D721Med (cell line): ENCODE measurements at regions not wholly inside any gene's neighbourhood (a gene's known extent, or its start where the extent isn't known, plus 50 kb on each side); places are given as distances from the start of the nearest gene placed in this dataset.

Experiments used
- DNase-seq: peaks from one replicate; pipeline ENCODE4 v3.0.0; 2011; ENCODE audit warnings: low spot score; ENCODE audit not compliant: insufficient read length
- FAIRE-seq: peaks from 2 replicates; lab custom pipeline; 2011; peaks lifted over from hg19 to GRCh38; lab: Jason Lieb, UNC
- TF ChIP-seq, protein P1 (sequence below): IDR thresholded peaks from 2 replicates; pipeline ENCODE4 v1.5.1; 2012; ENCODE audit warnings: mild to moderate bottlenecking, control low read depth; ENCODE audit not compliant: insufficient read depth; ENCODE audit errors: missing control alignments

GRCh38 chr12:84727961-84728360 lies 184.6 kb downstream of the SLC6A15 start:
- DNase-seq, result no peak
- TF ChIP-seq, protein P1, sequence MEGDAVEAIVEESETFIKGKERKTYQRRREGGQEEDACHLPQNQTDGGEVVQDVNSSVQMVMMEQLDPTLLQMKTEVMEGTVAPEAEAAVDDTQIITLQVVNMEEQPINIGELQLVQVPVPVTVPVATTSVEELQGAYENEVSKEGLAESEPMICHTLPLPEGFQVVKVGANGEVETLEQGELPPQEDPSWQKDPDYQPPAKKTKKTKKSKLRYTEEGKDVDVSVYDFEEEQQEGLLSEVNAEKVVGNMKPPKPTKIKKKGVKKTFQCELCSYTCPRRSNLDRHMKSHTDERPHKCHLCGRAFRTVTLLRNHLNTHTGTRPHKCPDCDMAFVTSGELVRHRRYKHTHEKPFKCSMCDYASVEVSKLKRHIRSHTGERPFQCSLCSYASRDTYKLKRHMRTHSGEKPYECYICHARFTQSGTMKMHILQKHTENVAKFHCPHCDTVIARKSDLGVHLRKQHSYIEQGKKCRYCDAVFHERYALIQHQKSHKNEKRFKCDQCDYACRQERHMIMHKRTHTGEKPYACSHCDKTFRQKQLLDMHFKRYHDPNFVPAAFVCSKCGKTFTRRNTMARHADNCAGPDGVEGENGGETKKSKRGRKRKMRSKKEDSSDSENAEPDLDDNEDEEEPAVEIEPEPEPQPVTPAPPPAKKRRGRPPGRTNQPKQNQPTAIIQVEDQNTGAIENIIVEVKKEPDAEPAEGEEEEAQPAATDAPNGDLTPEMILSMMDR, result no peak
- no peak for FAIRE-seq

DNA sequence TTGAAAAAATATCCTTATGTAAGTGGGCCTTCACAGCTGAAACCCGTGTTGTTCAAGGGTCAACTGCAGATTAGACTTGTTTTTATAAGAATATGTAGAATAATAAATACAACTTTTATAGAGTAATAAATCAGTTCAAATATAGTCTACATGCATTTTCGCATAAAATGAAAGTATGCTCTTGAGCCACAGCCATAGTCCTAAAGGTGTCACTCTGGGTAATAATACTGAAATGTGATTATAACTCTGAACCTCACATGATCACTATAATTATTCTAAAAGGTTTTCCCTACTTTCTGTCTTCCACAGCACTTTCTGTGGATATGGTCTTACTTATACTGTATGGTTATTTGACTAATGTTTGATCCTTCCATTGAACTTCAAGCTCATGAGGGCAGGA lies 185.8 kb downstream of the SLC6A15 start:
- no peak for DNase-seq
- TF ChIP-seq, protein P1, result no peak
- no peak for FAIRE-seq

DNA sequence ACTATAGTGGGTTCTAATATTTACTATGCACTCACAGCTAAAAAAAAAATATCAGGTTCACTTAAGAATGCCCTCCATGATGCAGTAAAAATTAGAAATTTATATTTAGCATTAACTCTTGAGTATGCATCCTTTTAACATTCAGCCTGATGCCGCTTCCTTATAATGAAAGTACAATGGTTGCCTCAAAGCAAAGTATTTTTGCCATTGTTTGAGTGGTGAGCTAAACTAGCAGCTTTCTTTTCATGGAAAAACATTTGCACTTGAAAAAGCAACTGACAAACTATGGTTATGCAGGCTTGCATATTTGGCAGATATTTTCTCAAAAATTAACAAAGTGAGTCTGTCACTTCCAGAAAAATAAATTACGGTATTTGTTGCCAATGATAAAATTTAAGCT lies 188.6 kb downstream of the SLC6A15 start:
- TF ChIP-seq, protein P1, result no peak
- FAIRE-seq (no peak), DNase-seq (no peak)

- DNase-seq (no peak), FAIRE-seq (no peak)
- TF ChIP-seq, protein P1, result no peak
These were observed 192.6 kb downstream of the SLC6A15 start for GRCh38 chr12:84719997-84720396.

DNA sequence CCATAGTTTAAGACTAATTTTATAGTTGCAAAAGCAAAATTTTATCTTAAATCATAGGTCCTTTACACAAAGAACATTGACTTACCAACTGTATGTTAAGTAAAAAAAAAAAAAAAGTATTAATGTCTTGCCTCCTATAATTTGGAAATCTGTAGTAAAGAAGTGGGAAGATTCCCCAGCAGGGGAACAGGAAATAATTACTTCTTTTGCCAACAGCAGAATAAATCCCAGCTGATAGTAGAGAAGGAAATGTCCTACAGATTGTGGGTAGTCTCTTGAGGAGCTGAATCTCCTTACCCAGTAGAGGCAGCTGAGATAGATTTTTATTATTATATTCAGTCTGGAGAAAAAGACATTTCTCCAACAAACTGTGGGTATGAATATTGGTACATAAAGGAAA lies 193.7 kb downstream of the SLC6A15 start:
- DNase-seq, result no peak
- no peak for FAIRE-seq
- TF ChIP-seq, protein P1, result no peak

- no peak for DNase-seq
- no peak for FAIRE-seq
These were observed 199.9 kb downstream of the SLC6A15 start for GRCh38 chr12:84712747-84713146.

GRCh38 chr12:84706374-84706773 lies 206.2 kb downstream of the SLC6A15 start:
- FAIRE-seq (no peak), DNase-seq (no peak)
- TF ChIP-seq, protein P1, result no peak

More at GRCh38 chr12:84712747-84713146, 199.9 kb downstream of the SLC6A15 start:
- TF ChIP-seq, protein P1, result no peak
